ENCODE measurements at regions not wholly inside any gene's neighbourhood (a gene's known extent, or its start where the extent isn't known, plus 50 kb on each side); places are given as distances from the start of the nearest gene placed in this dataset.

- TF ChIP-seq CTCF (IDR thresholded peaks at IDR 0.05 in 4 of 5, conservative IDR thresholded peaks at IDR 0.05 in 1 of 5), result no peak
- TF ChIP-seq POLR2A (IDR thresholded peaks at IDR 0.05), result no peak
These were observed 168.0 kb upstream of the LRFN2 start for GRCh38 chr6:40755046-40755681.
